HS-5 (cell line): ENCODE measurements at regions not wholly inside any gene's neighbourhood (a gene's known extent, or its start where the extent isn't known, plus 50 kb on each side); places are given as distances from the start of the nearest gene placed in this dataset.
A peak's percentile ranks its signal among the peaks of the same experiment; 100 is the strongest.

ENCODE experiments used
- DNase-seq: peaks from one replicate; pipeline ENCODE4 v3.0.0-alpha.2; 2012; ENCODE audit warnings: low read depth

DNA sequence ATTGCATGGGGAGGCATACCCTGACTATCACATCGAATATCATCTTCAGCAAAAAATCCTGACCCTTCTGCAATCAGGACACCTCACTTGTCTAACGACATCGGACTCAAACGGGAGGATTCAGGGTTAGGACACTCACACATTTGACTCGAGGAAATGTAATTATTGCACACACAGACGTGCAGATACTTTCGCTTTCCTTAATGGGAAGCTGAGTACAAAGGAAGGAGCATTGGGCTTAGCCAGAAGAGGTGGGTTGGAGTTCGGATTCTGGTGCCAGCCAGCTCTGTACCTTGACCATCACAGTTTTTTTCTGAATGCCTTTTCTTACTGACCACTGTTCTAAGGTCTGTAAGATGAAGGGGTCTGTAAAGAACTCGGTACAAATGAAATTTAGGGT lies 260.4 kb downstream of the GALC start:
- no peak for DNase-seq

DNA sequence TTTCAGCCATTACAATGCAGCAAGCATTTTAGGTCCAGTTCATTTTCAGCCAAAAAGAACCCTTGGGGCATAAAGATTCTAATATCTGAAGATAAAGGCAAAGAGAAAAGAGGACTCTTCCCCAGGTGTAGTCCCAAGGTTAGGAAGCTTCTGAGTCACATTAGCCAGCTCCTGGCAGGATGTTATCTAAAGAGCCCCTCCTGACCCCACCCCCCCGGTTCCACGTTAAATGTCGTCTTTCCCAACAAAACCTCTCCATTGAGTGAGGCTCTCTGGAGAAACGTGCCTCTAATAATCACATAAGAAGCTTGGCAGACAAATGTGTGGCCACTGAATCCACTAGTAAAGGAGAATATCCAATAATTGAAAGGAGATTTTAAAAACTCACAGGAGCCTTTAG lies 267.7 kb downstream of the GALC start:
- DNase-seq, result no peak

DNA sequence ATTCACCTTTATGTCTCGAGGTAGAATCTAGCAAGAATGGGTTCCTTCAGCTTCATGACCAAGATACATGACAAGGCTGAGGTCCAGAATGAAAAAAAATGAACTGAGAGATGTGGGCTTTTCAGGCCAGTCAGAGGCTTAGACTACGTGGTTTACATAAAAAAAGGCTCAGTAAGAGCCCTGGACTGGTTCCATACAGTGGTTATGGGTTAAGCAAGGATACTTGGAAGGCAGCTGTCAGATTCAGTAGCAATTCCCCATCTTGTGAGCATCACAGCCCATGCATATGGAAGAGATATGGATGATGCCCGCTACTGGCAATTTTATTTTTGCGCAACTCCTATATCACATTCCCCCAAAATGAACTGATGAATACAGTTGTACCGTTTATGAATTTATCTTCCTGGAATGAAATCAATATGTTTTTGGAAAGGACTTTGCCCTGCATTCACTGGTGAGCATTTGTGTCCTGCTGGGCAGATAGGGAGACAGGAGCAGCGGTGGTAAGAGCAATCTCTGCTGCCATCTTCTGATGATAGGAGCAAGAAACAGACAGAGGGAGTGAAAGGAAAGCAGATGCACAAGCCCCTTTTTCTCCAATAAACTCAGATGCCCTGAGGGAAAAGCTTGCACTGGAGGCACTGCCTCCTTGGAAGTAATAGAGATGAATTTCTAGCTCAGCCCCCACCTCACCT lies 280.4 kb downstream of the GALC start:
- DNase-seq, result no peak

DNA sequence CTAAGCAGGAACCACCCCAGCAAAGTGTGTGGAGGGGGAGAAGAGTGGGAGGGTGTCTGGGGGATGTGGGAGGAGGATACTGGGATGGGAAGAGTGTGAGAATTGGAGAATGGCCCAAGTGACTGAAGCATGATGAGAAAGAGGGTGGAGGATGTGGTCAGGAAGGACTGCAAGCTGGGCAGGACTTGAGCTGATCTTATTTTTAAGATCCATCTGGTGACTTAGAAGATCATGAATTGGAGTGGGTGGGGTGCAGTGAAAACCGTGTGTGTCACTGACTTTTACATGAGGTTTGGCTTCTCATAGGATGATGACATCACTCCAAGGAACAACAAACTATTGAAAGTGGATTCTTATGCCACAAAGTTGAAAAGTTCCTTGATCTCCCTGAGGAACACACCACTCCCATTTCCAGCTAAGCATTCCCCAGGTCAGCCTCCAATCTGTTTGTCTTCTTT lies 287.5 kb downstream of the GALC start:
- peak; percentile 4 for DNase-seq

DNA sequence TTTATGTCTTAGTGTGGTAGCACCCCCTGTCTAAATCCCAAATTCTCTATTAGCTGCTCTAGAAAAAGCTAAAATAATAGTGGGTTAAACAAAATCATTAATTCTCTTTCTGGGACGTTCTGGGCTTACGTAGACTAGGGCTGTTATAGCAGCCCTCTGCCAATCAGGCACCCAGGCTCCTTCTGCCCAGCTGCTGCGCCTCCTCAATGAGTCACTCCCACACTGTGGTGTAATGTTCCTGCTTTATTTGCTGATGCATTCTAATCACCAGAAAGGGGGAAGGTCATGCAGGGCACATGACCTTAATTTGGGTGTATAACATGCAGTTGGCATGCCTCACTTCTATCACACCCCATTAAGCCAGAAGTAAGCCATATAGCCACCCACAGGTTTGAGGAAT lies 294.5 kb downstream of the GALC start:
- DNase-seq, result no peak

DNA sequence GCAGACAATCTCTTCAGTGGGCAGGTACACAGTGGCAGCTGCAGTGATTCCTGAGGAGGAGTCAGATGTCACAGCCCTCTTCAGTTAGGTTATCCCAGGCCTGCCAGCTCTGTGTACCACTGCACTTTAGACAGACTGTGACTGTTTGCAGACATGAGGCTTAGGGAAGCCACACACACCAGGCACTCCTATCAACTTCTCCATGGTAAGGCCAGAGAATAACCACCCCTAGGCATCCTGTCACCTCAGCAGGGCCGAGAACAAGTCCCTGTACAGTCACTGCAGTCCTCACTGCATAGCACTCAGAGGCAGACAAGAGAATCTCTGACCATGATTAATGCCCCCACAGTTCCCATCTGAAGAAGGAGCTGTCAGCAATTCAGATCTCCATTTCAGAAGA lies 296.5 kb downstream of the GALC start:
- DNase-seq, result no peak

DNA sequence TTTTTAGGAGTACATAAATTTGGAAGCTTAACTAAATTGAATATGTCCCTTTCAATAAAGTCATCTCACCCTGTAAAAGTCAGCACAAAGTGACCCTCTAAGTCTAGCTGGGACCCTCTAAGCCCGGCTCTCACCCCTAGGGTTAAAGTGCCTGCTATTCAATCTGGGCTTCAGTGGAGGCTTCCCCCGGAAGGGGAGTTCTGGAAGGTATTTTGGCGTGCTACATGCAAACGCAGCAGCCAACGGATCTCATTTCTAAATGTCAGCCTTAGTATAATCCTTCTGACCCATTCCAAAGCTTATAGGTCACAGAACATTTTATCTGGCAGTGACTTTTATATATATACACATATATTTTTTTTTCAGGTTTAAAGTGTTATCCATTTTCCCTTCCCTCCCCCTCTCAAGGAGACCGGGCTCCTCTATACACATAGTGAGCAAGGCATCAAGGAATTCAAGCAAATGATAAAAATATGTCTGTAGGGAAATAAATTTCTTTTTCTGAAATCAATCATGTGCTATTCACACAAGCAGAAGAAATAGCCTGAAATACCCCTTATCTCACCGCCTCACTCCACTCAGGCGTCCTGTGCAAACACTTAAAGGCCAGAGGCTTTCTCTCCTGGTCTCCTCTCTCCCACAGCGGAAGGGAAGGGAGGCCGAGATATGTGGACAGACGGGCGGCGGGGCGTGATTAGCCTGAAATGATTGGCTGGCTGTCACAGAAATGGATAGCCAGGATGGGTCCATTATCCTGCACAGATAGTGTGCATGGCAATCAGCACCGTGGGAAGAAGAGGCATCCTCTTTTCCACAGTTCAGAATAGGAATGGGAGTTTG lies 301.7 kb downstream of the GALC start:
- DNase-seq, result no peak

DNA sequence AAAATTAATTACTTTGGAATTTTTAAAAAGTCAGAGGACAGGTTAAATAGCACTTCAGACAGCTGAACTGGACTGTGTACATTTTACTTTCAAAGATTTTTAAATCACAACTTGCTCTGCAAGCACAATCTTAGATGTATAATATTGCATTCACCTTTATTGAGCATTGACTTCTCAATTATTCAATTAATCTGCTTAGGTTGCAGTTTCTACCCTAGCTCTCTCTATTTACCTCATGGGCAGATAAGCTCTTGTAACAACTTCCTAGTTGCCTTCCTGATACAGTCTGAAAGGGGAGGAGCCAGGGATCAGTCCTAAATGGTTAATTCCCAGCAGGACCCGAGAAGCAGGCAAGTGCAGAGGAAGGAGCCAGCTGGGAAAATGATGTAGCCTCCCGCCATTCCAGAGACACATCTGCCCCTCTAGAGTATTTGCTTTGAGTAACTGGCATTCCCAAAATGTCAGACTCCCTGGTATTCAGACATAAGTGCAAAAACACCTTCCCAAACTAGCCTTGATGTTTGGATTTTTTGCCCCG lies 302.8 kb downstream of the GALC start:
- no peak for DNase-seq

DNA sequence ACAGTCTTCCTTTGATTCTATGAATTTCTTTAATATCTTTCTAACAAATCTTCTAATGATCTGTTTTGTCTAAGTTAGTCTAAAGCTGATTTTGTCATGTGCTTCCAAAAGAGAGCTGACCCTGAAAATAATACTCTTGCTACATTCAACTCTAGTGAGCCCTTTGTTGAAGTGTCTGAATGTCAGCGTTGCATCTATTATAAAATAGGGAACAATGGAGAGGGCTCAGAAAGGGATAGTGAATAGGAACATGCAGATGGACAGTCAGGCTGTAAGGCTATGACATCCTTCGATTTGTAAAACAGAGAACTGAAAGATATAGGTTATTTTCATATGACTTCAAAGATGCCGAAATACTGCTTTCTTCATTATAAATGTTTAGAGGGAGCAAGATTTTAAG lies 304.5 kb downstream of the GALC start:
- DNase-seq, result no peak

DNA sequence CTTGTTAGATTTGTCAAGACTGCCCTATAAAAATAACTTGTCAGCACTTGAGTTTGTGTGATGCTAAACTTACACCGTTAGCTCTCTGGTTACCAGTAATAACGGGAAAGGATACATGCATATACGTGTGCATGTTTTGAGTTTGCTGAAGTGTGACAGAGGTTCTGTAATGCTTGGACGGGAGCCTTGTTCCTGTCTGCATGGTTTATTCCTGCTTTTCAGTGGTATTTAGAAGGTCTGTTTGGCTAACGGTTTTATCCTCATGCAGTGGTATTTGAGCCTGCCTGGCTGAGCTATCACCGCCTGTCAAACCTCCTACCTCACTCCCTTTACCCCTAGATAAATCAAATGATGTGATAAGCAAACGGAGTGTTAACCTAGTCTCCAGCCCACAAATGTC lies 305.6 kb downstream of the GALC start:
- no peak for DNase-seq

DNA sequence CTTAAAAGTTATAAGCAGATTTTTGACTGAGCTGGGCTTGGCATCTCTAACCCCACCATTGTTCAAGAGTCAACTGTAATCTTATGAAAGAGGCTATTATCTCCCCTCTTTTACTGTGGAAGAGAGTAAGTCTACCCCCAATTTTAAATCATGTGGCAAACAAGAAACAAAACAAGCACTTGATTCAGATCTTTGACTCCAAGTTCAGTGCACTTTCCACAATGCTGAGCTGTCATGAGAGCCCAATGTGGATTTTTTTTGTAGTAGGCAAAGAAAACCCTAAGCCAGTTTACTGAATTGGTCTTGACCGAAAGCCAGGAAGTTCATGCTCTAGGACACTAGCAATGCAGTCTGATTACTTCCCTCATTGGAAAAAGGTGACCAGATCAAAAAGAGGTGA lies 306.2 kb downstream of the GALC start:
- DNase-seq, result no peak

DNA sequence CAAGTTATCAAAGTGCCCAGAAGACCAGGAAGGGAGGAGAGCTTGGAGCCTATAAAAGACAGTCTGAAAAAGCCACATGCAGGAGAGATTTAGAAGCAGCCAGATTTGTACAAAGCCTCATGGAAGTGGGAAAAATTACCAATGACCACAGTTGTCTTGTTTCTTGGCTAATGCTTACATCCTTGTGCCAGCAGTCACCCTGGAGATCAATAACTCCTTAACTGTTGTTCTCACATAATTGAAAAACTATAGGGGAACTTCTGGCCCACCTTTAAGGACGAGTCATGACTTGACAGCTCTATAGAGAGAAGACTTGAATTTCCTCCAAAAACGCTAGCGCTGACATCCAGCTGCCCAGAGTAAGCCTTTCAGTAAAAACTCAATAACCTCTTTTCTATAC lies 313.1 kb downstream of the GALC start:
- DNase-seq, result no peak

DNA sequence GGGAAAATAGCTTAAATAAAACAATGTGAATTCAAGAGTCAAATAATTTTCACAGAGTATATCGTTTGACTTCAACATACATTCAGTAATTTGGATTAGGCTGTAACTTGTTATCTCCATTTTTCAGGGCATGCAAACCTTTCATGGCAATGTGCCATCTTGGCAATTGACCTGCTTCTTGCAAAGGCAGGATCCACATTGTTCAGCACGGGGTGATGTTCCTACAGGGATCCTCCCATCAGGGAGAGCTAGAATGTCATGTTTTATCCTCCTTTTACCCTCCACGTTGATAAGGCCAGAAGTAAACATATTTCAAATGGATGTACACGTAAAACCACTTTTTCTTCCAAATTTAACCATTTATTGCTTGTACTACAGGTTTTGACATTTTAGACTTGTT lies 314.4 kb downstream of the GALC start:
- DNase-seq, result no peak

DNA sequence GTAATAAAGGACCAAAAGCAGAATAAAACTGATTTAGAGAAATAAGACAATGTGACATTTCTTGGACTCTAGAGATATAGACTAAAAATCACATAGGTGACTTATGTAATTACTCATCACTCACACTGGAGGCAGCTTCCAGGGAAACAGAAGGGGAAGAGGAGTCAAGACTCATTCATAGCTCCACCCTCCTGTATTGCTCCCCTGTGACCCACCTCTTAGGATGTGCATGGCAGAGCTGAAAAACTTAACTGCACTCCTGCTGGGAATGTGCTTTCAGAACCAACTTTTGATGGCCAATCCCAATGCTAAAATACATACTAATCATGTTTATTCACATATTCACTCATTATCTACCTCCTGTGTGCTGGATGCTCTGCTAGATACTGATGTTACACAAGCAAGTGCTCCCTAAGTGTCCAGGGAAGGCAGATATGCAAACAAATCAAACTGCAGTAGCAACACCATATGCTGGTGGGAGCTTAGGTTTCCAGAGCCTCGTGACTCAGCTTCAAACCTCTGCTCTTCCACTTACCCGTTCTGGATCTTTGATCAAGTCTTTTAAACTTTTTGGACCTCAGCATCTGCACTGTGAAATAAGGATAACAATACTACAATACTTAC lies 316.1 kb downstream of the GALC start:
- no peak for DNase-seq

DNA sequence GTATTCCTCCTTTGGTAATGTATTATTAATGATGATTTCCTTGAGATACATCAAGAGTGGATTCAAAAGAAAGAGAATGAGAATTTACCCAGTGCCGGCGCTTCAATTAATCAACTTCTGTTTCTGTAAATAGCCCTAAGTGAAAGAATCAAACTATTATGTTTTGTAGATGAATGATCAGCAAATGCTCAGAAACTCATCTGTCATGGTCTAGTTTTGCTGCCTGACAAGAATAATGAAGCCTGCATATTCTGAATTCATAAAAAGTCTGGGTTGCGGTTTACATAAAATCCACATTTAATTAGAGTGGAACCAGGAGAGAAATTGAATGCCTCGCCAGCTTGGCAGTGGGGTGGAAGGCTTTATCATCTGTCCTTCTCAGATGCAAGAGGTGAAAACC lies 325.3 kb downstream of the GALC start:
- DNase-seq, result no peak

DNA sequence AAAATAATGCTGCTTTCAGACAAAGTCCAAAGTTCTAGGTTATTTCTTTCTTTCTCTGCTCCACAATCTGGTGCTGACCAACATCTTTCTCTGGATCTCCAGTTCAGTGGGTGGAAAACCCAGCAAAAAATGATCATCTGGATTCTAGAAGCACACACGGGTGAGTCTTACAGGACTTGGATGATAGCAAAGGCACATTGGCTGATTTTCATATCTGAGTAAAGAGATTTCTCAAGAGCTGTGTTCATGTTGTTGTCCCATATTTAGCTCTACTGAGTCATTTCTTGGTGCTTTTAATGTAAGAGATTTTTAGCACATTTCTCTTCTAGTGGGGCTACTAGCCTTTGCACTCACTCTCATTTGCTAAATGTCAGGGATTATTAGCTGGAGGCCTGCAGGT lies 336.7 kb downstream of the GALC start:
- DNase-seq, result no peak

DNA sequence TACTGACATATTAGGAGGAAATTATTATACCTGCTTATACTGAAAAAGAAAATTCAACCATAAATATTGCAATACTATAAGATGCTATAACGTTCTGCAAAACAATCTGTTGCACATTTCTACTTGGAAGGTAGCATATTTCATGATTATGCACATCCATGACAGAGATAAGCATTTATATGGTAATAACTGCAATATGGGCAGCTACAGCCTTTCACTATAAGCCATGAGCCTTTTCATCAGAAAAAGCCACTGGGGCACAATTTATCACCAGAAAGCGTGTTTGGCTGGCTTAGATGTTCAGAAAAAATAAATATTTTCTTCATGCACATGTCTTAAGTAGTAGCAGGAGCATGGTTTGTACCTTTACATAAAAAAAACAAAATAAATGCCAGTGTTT lies 340.7 kb downstream of the GALC start:
- no peak for DNase-seq

DNA sequence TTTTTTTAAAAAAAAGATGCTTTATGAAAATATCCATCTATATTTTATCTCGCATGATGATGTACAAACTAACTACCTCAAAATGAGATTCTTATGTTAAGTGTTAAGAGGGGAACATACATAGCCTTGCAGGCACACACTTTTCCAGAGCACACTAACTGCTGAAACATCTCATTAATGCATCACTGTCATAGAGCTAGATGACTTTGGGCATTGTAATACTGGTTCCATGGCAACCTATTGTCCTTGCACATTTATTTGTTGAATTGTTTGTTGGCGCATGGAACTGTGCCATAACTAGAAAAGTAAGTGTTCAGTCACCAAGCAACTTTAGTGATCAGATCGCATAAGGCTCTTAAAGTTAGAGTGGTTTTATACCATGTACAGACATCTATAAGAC lies 348.3 kb downstream of the GALC start:
- DNase-seq, result no peak

DNA sequence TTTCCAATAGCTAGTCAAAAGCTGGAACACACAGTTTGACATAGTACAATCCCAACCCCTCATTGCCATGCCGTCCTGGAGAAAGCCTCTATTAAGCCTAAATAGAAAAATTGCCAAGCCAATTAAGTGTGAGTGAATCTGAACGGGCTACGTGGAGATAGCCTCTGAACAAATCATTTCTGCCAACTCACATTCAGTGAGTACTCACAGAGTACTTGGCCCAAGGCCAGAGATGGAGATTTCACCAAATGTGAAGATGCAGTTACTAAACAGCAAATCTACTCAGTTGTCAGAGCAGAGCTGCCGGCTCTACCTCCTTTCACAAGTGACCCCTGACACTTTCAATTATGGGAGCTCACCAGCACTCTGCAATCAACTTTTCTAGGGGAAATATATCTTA lies 350.0 kb downstream of the GALC start:
- DNase-seq, result no peak

DNA sequence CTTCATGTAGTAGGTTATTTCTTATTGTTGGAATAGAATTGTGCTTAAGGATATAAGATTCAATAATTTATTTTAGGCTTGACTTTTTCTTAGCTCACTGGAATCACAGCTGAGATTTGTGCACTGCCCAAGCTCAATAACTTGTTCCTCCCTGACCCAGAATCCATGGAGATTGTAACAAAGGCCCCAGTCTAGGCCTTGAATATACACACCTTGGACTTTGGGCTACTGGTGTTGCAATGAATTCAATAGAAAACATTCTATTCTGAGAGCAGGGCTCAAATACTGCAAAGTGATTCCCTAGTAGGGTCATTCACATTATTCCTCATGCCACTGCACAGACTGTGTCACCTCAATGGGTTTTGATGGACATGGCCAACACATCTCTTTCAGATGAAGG lies 352.4 kb downstream of the GALC start:
- DNase-seq, result no peak

DNA sequence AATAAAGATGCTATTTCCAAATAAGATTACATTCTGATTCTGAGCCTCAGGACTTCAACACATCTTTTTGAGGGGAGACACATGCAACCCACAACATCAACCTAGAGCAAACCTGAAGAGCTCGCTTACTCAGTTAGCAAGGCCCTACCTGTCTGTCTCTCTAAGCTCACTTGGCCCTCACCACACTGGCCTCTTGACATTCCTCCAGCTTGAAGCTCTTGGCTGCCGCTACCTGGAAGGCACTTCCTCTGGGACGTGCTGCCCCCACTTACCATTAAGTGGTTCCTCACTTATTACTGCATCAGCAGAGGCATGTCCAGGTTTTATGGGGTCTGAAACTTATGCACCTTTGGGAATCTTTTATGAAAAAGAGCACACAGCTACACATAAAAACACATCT lies 354.8 kb downstream of the GALC start:
- DNase-seq, result no peak

DNA sequence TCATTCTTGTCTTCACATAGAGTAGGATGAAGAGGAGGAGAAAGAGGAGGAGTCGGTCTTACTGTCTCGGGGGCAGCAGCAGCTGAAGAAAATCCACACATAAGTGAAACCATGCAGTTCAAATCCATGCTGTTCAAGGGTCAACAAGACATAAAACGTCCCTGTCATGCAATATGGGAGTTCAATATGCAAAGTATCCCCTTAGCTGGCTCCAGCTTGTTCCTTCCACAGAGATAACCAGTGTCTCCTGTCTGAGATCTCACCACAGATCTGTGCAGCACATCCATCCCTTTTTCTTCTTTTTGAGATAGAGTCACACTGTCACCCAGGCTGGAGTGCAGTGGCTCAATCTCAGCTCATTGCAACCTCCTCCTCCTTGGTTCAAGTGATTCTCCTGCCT lies 357.5 kb downstream of the GALC start:
- no peak for DNase-seq

DNA sequence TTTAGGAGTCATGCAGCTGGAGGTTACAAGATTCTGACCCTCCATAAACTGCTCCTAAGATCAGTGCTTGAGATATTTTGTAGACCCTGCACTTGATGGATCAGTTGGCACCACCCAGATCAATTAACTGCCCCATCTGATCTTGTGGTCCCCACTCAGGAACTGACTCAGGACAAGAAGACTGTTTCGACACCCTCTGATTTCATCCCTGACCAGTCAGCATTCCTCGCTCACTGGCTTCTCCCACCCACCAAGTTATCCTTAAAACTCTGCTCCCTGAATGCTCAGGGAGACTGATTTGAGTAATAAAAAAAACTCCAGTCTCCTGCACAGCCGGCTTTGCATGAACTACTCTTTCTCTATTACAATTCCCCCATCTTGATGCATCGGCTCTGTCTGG lies 360.2 kb downstream of the GALC start:
- no peak for DNase-seq
